Panc1 (cell line): ENCODE measurements at regions not wholly inside any gene's neighbourhood (a gene's known extent, or its start where the extent isn't known, plus 50 kb on each side); places are given as distances from the start of the nearest gene placed in this dataset.

Experiments
- ATAC-seq: fragments of 200-7000 bp; cut with Tn5 transposase; 2 replicates; pipeline ENCODE4 v1.9.1; 2020; ENCODE audit warnings: mild to moderate bottlenecking, moderate library complexity
- BruUV-seq: library from RNA; stranded (reverse); fragments of 400-500 nt; replicated peaks from 2 replicates; lab custom pipeline; 2021; lab: Mats Ljungman, UMichigan
- CTCF ChIA-PET: fragments of 300-600 bp; sonication (Branson Sonifier 250); formaldehyde crosslinking; loops from one replicate; lab custom pipeline; 2022; ENCODE audit warnings: antibody characterized with exemption; lab: Charles Lee
- POLR2A ChIA-PET: fragments of 300-600 bp; sonication (Branson Sonifier 250); formaldehyde crosslinking; loops from one replicate; lab custom pipeline; 2022; ENCODE audit warnings: antibody characterized with exemption; lab: Charles Lee
- DNase-seq: peaks from one replicate; pipeline ENCODE4 v3.0.0-alpha.2; 2010; ENCODE audit warnings: low read depth, low spot score
- H3K27ac ChIP-seq: 2 replicates; pipeline ENCODE4 v1.5.1; 2011; ENCODE audit warnings: mild to moderate bottlenecking, low read length, inconsistent platforms
- H3K27me3 ChIP-seq: fragments of 200-500 bp; sonication (Bioruptor generic); 2 replicates; pipeline ENCODE4 v1.6.0; 2014; ENCODE audit warnings: low read length, inconsistent platforms; ENCODE audit not compliant: control insufficient read depth, insufficient read depth
- H3K36me3 ChIP-seq: fragments of 200-500 bp; sonication (Bioruptor generic); 2 replicates; pipeline ENCODE4 v1.5.1; 2014; ENCODE audit warnings: inconsistent platforms, mild to moderate bottlenecking, low read length, moderate library complexity; ENCODE audit not compliant: control insufficient read depth, insufficient read depth
- H3K4me1 ChIP-seq: 2 replicates; pipeline ENCODE4 v1.5.1; 2011; ENCODE audit warnings: inconsistent platforms, mild to moderate bottlenecking, low read length, moderate library complexity; ENCODE audit not compliant: control insufficient read depth, insufficient read depth
- H3K4me3 ChIP-seq, 2 experiments: 2 replicates each; pipeline ENCODE4 v1.5.1; 2011 to 2012; ENCODE audit warnings: low read depth in 2 of 2, low read length in 2 of 2, mild to moderate bottlenecking in 2 of 2, inconsistent platforms in 1 of 2, moderate library complexity in 1 of 2
- H3K9me3 ChIP-seq: fragments of 200-500 bp; sonication (Bioruptor generic); 2 replicates; pipeline ENCODE4 v1.5.1; 2014; ENCODE audit warnings: low read depth, mild to moderate bottlenecking, inconsistent platforms, low read length, moderate library complexity; ENCODE audit not compliant: control insufficient read depth, insufficient read depth
- CTCF ChIP-seq: fragments of 450-650 bp; IDR thresholded peaks from 2 replicates; pipeline ENCODE4 v1.5.1; 2017; ENCODE audit warnings: mild to moderate bottlenecking
- POLR2AphosphoS5 ChIP-seq: IDR thresholded peaks from 2 replicates; pipeline ENCODE4 v1.6.1; 2012; ENCODE audit warnings: mild to moderate bottlenecking, low read depth, low read length, moderate library complexity
- REST ChIP-seq, 2 experiments: IDR thresholded peaks; 2 replicates each; pipeline ENCODE4 v1.6.1; 2011 to 2012; ENCODE audit warnings: low read depth in 2 of 2, control low read depth in 1 of 2, low read length in 1 of 2, mild to moderate bottlenecking in 1 of 2, moderate library complexity in 1 of 2; ENCODE audit not compliant: insufficient read depth in 1 of 2
- SIN3A ChIP-seq: IDR thresholded peaks from 2 replicates; pipeline ENCODE4 v1.6.1; 2012; ENCODE audit warnings: low read depth, mild to moderate bottlenecking, low read length, moderate library complexity, borderline replicate concordance; ENCODE audit not compliant: insufficient read depth
- TCF7L2 ChIP-seq: IDR thresholded peaks from 2 replicates; pipeline ENCODE4 v1.6.1; 2011; ENCODE audit warnings: mild to moderate bottlenecking, low read depth, low read length, inconsistent platforms
- in situ Hi-C: cut with HindIII; loops from 2 replicates; pipeline ENCODE4 v1.10.0; 2016; ENCODE audit warnings: low sequenced_read_pairs, low pct_unique_long_range_greater_than_20kb
- intact Hi-C: fragments of 100-400 bp; cut with micrococcal nuclease; formaldehyde crosslinking; loops from one replicate; pipeline ENCODE4 v1.10.0; 2022; ENCODE audit not compliant: unreplicated experiment

- Histone ChIP-seq H3K36me3 (no peaks in the 10 kb centered on the region), H3K27ac (no peak overlapping the region), H3K4me1 (no peaks in the 10 kb centered on the region), H3K9me3 (no peaks in the 10 kb centered on the region), H3K4me3 (no peak overlapping the region), H3K27me3 (peaks cover 6% of the 10 kb centered on the region)
- POLR2A ChIA-PET = no interaction called here
- in situ Hi-C loops = no loop called here
- BruUV-seq = no TSS peak
- no peak for TF ChIP-seq POLR2AphosphoS5
- TF ChIP-seq CTCF = no peak
- TF ChIP-seq SIN3A = no peak
- TF ChIP-seq REST (IDR thresholded peaks at IDR 0.05; ENCODE audit: insufficient read depth in 1 of 2, low read depth in 2 of 2, low read length in 1 of 2) = no peak
- TF ChIP-seq TCF7L2 = no peak
- intact Hi-C loops = no loop called here
- ATAC-seq (no peak), DNase-seq (no peak)
- CTCF ChIA-PET = no interaction called here
These were observed 112.2 kb upstream of the HGF start for GRCh38 chr7:81882086-81882485.

DNA sequence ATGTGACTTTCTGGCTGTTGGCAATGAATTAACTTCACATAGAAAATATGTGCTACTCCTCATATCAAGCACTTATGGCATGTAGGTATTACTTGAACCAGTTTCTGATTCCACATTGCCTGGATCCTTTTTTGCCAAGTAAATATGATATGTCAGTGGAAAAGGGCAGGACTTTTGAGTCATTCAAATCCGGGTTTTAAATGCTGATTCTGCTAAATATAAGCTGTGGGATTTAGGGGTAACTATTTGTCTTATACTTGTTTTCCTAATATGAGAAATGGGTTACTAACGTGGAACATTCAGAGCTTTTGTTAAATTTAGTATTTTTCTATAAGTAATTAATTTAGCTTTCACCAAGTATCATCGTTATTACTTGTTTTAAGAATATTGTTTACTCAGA lies 108.0 kb upstream of the HGF start:
- Histone ChIP-seq H3K27ac (no peak overlapping the region), H3K36me3 (no peaks in the 10 kb centered on the region; the same call in 1 of the 2 replicates), H3K4me3 (no peak overlapping the region), H3K9me3 (no peaks in the 10 kb centered on the region), H3K4me1 (no peaks in the 10 kb centered on the region), H3K27me3 (peaks cover 7% of the 10 kb centered on the region; the same call in 1 of the 2 replicates)
- in situ Hi-C loops = no loop called here
- intact Hi-C loops = no loop called here
- ChIA-PET POLR2A (no interaction called here), CTCF (no interaction called here)
- DNase-seq (no peak), ATAC-seq (no peak)
- BruUV-seq = no TSS peak
- TF ChIP-seq CTCF (no peak), REST (IDR thresholded peaks at IDR 0.05; ENCODE audit: insufficient read depth in 1 of 2, low read depth in 2 of 2, low read length in 1 of 2) (no peak), POLR2AphosphoS5 (no peak), TCF7L2 (no peak), SIN3A (no peak)
